Astrocyte of the cerebellum (primary cell): ENCODE measurements at regions not wholly inside any gene's neighbourhood (a gene's known extent, or its start where the extent isn't known, plus 50 kb on each side); places are given as distances from the start of the nearest gene placed in this dataset.

Experiments used
- DNase-seq: peaks from one replicate; pipeline ENCODE4 v3.0.0-alpha.2; 2011; ENCODE audit warnings: low read depth
- H3K4me3 ChIP-seq: 2 replicates; pipeline ENCODE4 v1.5.1; 2011; ENCODE audit warnings: mild to moderate bottlenecking, low read depth, low read length, moderate library complexity
- CTCF ChIP-seq: IDR thresholded peaks from 2 replicates; pipeline ENCODE4 v1.5.1; 2012; ENCODE audit warnings: low read length, low read depth, moderate library complexity, mild to moderate bottlenecking; ENCODE audit errors: missing control alignments
- in situ Hi-C: cut with HindIII; loops from 2 replicates; pipeline ENCODE4 v1.10.0; 2017; ENCODE audit warnings: low sequenced_read_pairs

GRCh38 chr12:91632042-91632786 lies 449.6 kb upstream of the DCN start:
- no peak for TF ChIP-seq CTCF
- in situ Hi-C loops = no loop called here
- no peak overlapping the region for H3K4me3 ChIP-seq
- DNase-seq = no peak

- H3K4me3 ChIP-seq = no peak overlapping the region
- in situ Hi-C loops = no loop called here
- no peak for DNase-seq
- TF ChIP-seq CTCF = no peak
Measured at GRCh38 chr12:91630596-91631293, 448.1 kb upstream of the DCN start.

- DNase-seq = no peak
- in situ Hi-C loops = no loop called here
- H3K4me3 ChIP-seq = no peak overlapping the region
- no peak for TF ChIP-seq CTCF
Measured at GRCh38 chr12:91630083-91630482, 447.5 kb upstream of the DCN start.

- no peak for TF ChIP-seq CTCF
- DNase-seq = no peak
- no peak overlapping the region for H3K4me3 ChIP-seq
- in situ Hi-C loops = no loop called here
Measured at GRCh38 chr12:91629440-91629839, 446.8 kb upstream of the DCN start.

GRCh38 chr12:91628656-91629055 lies 446.0 kb upstream of the DCN start:
- in situ Hi-C loops = no loop called here
- DNase-seq = no peak
- TF ChIP-seq CTCF = no peak
- no peak overlapping the region for H3K4me3 ChIP-seq

GRCh38 chr12:91627225-91627624 lies 444.6 kb upstream of the DCN start:
- in situ Hi-C loops = no loop called here

More at GRCh38 chr12:91627225-91627624, 444.6 kb upstream of the DCN start:
- TF ChIP-seq CTCF = no peak
- DNase-seq = no peak
- no peak overlapping the region for H3K4me3 ChIP-seq
